ENCODE measurements at regions not wholly inside any gene's neighbourhood (a gene's known extent, or its start where the extent isn't known, plus 50 kb on each side); places are given as distances from the start of the nearest gene placed in this dataset.
A peak's percentile ranks its signal among the peaks of the same experiment; 100 is the strongest.

DNA sequence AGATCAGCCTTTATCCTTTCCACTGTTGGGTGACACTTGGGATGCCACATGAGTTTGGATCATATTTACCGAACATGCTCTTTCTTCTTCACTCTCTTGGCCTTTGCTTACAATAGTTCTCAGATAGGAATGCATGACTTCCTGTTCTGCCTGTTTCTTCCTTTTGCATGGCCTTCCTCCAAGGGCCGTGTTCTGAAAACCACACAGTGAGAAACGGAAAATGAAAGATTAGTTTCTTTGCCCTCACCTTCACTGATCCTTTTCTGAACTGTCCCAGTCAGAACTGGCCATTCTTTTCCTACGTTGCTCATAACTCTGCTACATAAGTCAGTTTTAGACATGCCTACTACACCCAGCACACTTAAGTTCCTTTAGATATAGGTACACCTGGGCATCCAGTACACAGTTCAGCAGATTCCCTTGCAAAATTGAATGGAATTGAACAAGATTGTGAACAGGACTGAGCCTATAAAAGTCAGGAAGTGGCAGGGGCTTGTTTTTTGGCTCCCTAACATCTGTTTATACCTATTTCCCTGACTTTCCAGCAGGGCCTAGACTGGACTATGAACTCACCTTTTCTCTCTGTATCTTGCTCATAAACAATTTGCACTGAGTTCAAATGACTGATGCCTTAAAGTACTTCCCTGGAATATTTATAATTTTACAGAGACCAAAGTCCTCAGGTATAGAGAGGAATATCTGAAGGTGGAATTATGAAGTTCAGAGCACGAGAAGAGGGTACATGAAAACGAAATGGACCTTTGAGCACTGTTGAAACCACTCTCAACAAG, 186.4 kb upstream of the ST6GAL2 start:
- no peaks in the 10 kb centered on the region for H3K4me1 ChIP-seq (ENCODE audit: control insufficient read depth in 2 of 2, insufficient read depth in 2 of 2, low read length in 1 of 2)
- peak overlapping the region in 1 of 2 donors; percentile 4 for H3K27ac ChIP-seq (ENCODE audit: low read depth in 2 of 2, low read length in 1 of 2)
- H3K36me3 ChIP-seq (ENCODE audit: control insufficient read depth in 2 of 2, insufficient read depth in 2 of 2, low read length in 1 of 2), result no peaks in the 10 kb centered on the region
- peaks cover 0 to 2% of the 10 kb centered on the region in 2 donors for H3K9me3 ChIP-seq (ENCODE audit: control insufficient read depth in 2 of 2, insufficient read depth in 1 of 2, low read depth in 1 of 2, low read length in 1 of 2)
- H3K4me3 ChIP-seq (ENCODE audit: low read depth in 1 of 2, low read length in 2 of 2), result no peak overlapping the region
- no peaks in the 10 kb centered on the region for H3K27me3 ChIP-seq (ENCODE audit: control insufficient read depth in 1 of 2, insufficient read depth in 2 of 2, low read length in 2 of 2)
- WGBS, 2 donors, result 36 to 38% methylated on average over 6 of the region's 6 CpGs

DNA sequence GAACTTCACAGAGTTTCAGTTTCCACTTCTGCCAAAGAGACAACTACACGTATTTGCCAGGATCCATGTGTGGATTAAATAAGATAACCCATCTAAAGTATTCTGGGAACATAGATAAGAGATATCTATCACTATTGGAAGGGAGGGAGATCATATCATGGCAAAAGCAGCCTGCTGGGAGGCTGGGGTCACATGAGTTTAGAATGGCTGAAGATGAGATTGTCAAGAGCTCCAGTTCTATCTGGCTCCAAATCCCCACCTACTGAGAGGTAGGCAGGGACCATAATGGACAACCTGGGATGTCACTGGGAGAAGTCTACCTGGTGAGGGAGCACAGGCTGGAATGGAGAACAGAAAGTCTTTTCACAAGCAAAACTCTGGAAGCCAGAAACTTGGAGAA, 192.6 kb upstream of the ST6GAL2 start:
- H3K27ac ChIP-seq (ENCODE audit: low read depth in 2 of 2, low read length in 1 of 2), result no peak overlapping the region
- H3K4me1 ChIP-seq (ENCODE audit: control insufficient read depth in 2 of 2, insufficient read depth in 2 of 2, low read length in 1 of 2), result no peaks in the 10 kb centered on the region
- no peaks in the 10 kb centered on the region for H3K27me3 ChIP-seq (ENCODE audit: control insufficient read depth in 1 of 2, insufficient read depth in 2 of 2, low read length in 2 of 2)
- H3K4me3 ChIP-seq (ENCODE audit: low read depth in 1 of 2, low read length in 2 of 2), result no peak overlapping the region
- peaks cover 0 to 2% of the 10 kb centered on the region in 2 donors for H3K9me3 ChIP-seq (ENCODE audit: control insufficient read depth in 2 of 2, insufficient read depth in 1 of 2, low read depth in 1 of 2, low read length in 1 of 2)
- no peaks in the 10 kb centered on the region for H3K36me3 ChIP-seq (ENCODE audit: control insufficient read depth in 2 of 2, insufficient read depth in 2 of 2, low read length in 1 of 2)
- WGBS, 2 donors, result 73 to 77% methylated on average over 1 of the region's 1 CpG

DNA sequence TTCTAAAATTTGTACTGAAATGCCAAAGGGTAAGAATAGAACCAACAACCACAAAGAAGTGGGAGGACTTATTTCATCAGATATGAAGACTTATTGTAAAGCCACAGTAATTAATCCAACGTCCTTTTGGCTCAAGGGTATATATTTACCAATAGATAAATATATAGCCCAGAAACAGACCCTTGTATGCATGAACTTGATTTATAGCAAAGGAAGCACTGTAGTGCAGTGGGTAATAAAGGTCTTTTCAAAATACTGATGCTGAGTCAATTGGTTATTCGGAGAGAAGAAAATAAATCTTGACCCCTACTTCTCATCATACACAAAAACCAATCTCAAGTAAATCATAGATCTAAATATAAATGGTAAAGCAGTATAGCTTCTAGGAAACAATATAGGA, 200.5 kb upstream of the ST6GAL2 start:
- H3K4me3 ChIP-seq (ENCODE audit: low read depth in 1 of 2, low read length in 2 of 2), result no peak overlapping the region
- H3K9me3 ChIP-seq (ENCODE audit: control insufficient read depth in 2 of 2, insufficient read depth in 1 of 2, low read depth in 1 of 2, low read length in 1 of 2), result no peaks in the 10 kb centered on the region
- 74% methylated on average over 2 of the region's 2 CpGs for WGBS, 2 donors
- H3K36me3 ChIP-seq (ENCODE audit: control insufficient read depth in 2 of 2, insufficient read depth in 2 of 2, low read length in 1 of 2), result no peaks in the 10 kb centered on the region
- no peak overlapping the region for H3K27ac ChIP-seq (ENCODE audit: low read depth in 2 of 2, low read length in 1 of 2)
- H3K4me1 ChIP-seq (ENCODE audit: control insufficient read depth in 2 of 2, insufficient read depth in 2 of 2, low read length in 1 of 2), result peaks cover 0 to 3% of the 10 kb centered on the region in 2 donors
- no peaks in the 10 kb centered on the region for H3K27me3 ChIP-seq (ENCODE audit: control insufficient read depth in 1 of 2, insufficient read depth in 2 of 2, low read length in 2 of 2)

DNA sequence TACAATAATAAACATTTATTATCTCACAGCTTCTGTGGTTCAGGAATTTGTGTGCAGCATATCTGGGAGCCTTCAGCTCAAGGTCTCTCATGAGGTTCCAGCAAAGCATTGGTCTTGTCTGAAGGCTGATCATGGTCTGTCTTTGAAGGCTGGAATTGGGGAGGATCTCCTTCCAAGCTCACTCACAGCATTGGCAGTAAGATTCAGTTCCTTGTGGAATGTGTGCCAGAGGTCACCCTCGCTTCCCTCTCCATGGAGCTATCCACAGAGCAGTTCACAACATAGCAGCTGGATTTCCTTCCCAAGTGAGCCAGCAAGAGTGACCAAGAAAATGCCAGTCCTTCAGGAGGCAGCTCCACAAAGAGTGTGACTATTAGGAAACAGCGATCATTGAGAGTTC, 202.2 kb upstream of the ST6GAL2 start:
- Histone ChIP-seq H3K27me3 (ENCODE audit: control insufficient read depth in 1 of 2, insufficient read depth in 2 of 2, low read length in 2 of 2) (no peaks in the 10 kb centered on the region), H3K36me3 (ENCODE audit: control insufficient read depth in 2 of 2, insufficient read depth in 2 of 2, low read length in 1 of 2) (no peaks in the 10 kb centered on the region), H3K9me3 (ENCODE audit: control insufficient read depth in 2 of 2, insufficient read depth in 1 of 2, low read depth in 1 of 2, low read length in 1 of 2) (no peaks in the 10 kb centered on the region), H3K27ac (ENCODE audit: low read depth in 2 of 2, low read length in 1 of 2) (no peak overlapping the region), H3K4me3 (ENCODE audit: low read depth in 1 of 2, low read length in 2 of 2) (no peak overlapping the region), H3K4me1 (ENCODE audit: control insufficient read depth in 2 of 2, insufficient read depth in 2 of 2, low read length in 1 of 2) (peaks cover 0 to 3% of the 10 kb centered on the region in 2 donors)
- WGBS, 2 donors, result 76 to 79% methylated on average over 2 of the region's 2 CpGs

DNA sequence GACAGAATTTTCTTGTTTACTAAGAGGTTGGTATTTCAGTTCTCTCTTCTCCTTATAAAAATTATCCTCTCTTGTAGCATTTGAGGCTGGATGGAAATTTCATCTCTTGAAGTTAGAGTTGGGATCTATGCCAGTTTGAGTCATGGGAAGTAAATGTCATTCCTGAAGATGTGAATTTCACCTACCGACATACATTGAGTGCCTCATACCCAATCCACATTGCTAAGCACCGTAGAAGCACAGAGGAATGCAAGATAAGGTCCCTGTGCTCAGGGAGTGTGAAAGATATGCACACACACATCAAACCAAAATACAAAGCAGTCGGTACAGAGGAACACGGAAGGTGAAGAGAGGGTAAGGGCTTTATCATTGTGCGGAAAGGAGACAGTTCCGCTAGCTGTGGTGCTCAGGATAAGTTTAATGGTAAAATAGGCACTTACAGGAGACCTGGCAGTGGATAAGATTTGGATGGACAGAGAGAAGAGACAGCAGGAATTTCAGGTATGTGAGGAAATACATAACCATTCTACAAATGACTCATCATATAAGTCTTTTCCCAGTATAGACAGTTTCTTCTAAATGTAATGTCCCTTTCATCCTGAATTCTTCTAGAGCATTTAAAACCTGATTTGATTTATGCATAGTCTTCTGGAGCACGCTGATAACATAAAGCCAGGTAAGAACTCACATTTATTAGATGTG, 205.3 kb upstream of the ST6GAL2 start:
- Histone ChIP-seq H3K9me3 (ENCODE audit: control insufficient read depth in 2 of 2, insufficient read depth in 1 of 2, low read depth in 1 of 2, low read length in 1 of 2) (no peaks in the 10 kb centered on the region), H3K27ac (ENCODE audit: low read depth in 2 of 2, low read length in 1 of 2) (no peak overlapping the region), H3K4me1 (ENCODE audit: control insufficient read depth in 2 of 2, insufficient read depth in 2 of 2, low read length in 1 of 2) (peaks cover 0 to 3% of the 10 kb centered on the region in 2 donors), H3K36me3 (ENCODE audit: control insufficient read depth in 2 of 2, insufficient read depth in 2 of 2, low read length in 1 of 2) (no peaks in the 10 kb centered on the region), H3K27me3 (ENCODE audit: control insufficient read depth in 1 of 2, insufficient read depth in 2 of 2, low read length in 2 of 2) (no peaks in the 10 kb centered on the region), H3K4me3 (ENCODE audit: low read depth in 1 of 2, low read length in 2 of 2) (no peak overlapping the region)
- 70 to 76% methylated on average over 7 of the region's 7 CpGs for WGBS, 2 donors

DNA sequence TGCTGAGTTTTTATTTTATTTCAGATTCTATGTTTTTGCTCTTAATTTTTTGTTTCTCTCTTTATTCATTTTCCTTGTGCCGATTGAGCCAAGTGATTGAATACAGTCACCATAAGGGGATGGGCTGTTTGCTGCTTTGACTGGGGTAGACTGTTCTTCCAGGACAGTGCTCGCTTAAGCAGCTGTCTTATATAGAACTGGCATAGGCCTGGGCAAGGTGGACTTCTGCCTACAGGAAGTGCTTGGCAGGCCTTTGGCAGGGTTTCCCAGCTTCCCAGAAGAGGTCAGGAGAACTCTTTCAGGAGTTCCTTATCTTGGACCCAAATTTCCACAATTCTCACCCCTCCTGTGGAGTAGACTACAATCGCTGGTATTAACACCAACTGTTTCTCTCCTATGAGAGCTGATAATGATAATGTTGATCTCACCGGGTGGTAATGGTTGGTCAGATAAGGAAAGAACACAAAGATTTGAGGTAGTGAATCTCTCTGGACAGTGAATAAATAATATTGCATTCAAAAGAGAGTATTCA, 207.5 kb upstream of the ST6GAL2 start:
- WGBS, 2 donors, result 73 to 75% methylated on average over 4 of the region's 4 CpGs
- H3K27me3 ChIP-seq (ENCODE audit: control insufficient read depth in 1 of 2, insufficient read depth in 2 of 2, low read length in 2 of 2), result no peaks in the 10 kb centered on the region
- no peaks in the 10 kb centered on the region for H3K36me3 ChIP-seq (ENCODE audit: control insufficient read depth in 2 of 2, insufficient read depth in 2 of 2, low read length in 1 of 2)
- H3K4me3 ChIP-seq (ENCODE audit: low read depth in 1 of 2, low read length in 2 of 2), result no peak overlapping the region
- no peaks in the 10 kb centered on the region for H3K9me3 ChIP-seq (ENCODE audit: control insufficient read depth in 2 of 2, insufficient read depth in 1 of 2, low read depth in 1 of 2, low read length in 1 of 2)
- H3K27ac ChIP-seq (ENCODE audit: low read depth in 2 of 2, low read length in 1 of 2), result no peak overlapping the region
- peaks cover 0 to 3% of the 10 kb centered on the region in 2 donors for H3K4me1 ChIP-seq (ENCODE audit: control insufficient read depth in 2 of 2, insufficient read depth in 2 of 2, low read length in 1 of 2)

DNA sequence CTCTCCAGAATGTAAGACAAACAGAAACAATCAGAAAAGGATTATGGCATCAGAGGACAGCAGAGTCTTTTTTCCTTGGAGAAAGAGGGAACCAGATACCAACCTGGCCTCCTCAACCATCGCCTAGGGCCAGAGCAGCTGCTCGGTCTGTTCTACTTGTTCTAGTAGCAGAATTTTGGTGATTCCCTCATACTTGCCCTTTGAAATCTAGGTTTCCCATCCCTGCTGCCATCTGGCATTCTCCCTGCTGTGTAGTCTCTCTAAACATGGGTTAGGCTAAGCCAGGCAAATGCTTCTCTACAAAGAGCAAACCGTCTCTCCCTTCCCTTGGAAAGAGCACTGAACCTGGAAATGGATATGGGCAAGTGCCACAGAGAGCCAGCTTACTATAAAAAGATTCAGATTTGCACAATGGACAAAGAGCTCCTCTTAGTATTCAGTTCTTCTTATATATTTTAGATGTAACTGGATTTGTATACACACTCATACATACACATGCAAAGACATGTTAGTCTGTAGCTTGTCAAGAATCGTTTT, 208.6 kb upstream of the ST6GAL2 start:
- no peak overlapping the region for H3K4me3 ChIP-seq (ENCODE audit: low read depth in 1 of 2, low read length in 2 of 2)
- no peaks in the 10 kb centered on the region for H3K36me3 ChIP-seq (ENCODE audit: control insufficient read depth in 2 of 2, insufficient read depth in 2 of 2, low read length in 1 of 2)
- 51 to 53% methylated on average over 4 of the region's 4 CpGs for WGBS, 2 donors
- no peaks in the 10 kb centered on the region for H3K9me3 ChIP-seq (ENCODE audit: control insufficient read depth in 2 of 2, insufficient read depth in 1 of 2, low read depth in 1 of 2, low read length in 1 of 2)
- no peaks in the 10 kb centered on the region for H3K27me3 ChIP-seq (ENCODE audit: control insufficient read depth in 1 of 2, insufficient read depth in 2 of 2, low read length in 2 of 2)
- peak overlapping the region in 1 of 2 donors; percentile 61 for H3K27ac ChIP-seq (ENCODE audit: low read depth in 2 of 2, low read length in 1 of 2)
- H3K4me1 ChIP-seq (ENCODE audit: control insufficient read depth in 2 of 2, insufficient read depth in 2 of 2, low read length in 1 of 2), result peaks cover 0 to 3% of the 10 kb centered on the region in 2 donors

DNA sequence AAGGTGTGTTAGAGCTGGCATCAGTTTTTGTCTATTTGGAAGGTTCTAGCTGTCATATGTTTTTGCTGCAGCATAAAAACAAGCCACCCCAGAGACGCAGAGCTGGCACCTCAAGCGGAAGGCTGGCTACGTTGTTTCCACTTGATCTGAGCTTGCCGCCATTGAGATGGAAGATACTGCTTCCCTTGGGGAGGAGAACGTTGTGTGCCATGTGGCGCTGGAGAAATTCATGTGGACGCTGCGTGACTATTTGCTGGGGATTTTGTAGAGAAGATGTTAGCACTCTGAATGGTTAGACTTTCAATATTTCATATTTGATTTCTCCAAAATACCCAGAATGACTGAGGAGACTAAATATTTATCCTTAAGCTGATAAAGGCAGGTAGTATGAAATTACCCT, 216.2 kb upstream of the ST6GAL2 start:
- Histone ChIP-seq H3K27me3 (ENCODE audit: control insufficient read depth in 1 of 2, insufficient read depth in 2 of 2, low read length in 2 of 2) (no peaks in the 10 kb centered on the region), H3K27ac (ENCODE audit: low read depth in 2 of 2, low read length in 1 of 2) (no peak overlapping the region), H3K9me3 (ENCODE audit: control insufficient read depth in 2 of 2, insufficient read depth in 1 of 2, low read depth in 1 of 2, low read length in 1 of 2) (no peaks in the 10 kb centered on the region), H3K4me3 (ENCODE audit: low read depth in 1 of 2, low read length in 2 of 2) (no peak overlapping the region), H3K4me1 (ENCODE audit: control insufficient read depth in 2 of 2, insufficient read depth in 2 of 2, low read length in 1 of 2) (no peaks in the 10 kb centered on the region), H3K36me3 (ENCODE audit: control insufficient read depth in 2 of 2, insufficient read depth in 2 of 2, low read length in 1 of 2) (no peaks in the 10 kb centered on the region)
- 92 to 94% methylated on average over 8 of the region's 8 CpGs for WGBS, 2 donors

DNA sequence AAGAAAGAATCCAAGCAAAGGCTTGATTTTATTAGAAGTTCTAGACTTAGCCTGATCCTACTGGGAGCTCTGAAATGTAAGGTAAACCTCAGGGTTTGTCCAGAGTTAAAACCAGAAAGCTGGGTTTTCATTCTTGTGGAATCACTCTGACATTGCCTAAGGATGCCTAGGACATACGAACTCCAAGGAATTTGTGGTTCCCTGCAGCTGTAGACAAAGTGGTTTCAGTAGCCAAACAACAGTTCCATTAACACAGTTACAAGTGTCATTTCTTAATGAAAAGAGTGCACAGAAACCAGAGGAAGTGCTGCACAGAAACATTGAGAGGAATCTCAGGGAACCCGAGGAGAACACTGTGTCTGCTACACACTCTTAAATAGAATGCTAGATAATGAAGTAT, 221.4 kb upstream of the ST6GAL2 start:
- H3K27me3 ChIP-seq (ENCODE audit: control insufficient read depth in 1 of 2, insufficient read depth in 2 of 2, low read length in 2 of 2), result no peaks in the 10 kb centered on the region
- no peak overlapping the region for H3K27ac ChIP-seq (ENCODE audit: low read depth in 2 of 2, low read length in 1 of 2)
- H3K4me3 ChIP-seq (ENCODE audit: low read depth in 1 of 2, low read length in 2 of 2), result no peak overlapping the region
- no peaks in the 10 kb centered on the region for H3K36me3 ChIP-seq (ENCODE audit: control insufficient read depth in 2 of 2, insufficient read depth in 2 of 2, low read length in 1 of 2)
- 54 to 63% methylated on average over 2 of the region's 2 CpGs for WGBS, 2 donors
- no peaks in the 10 kb centered on the region for H3K4me1 ChIP-seq (ENCODE audit: control insufficient read depth in 2 of 2, insufficient read depth in 2 of 2, low read length in 1 of 2)
- peaks cover 0 to 2% of the 10 kb centered on the region in 2 donors for H3K9me3 ChIP-seq (ENCODE audit: control insufficient read depth in 2 of 2, insufficient read depth in 1 of 2, low read depth in 1 of 2, low read length in 1 of 2)
